C4-2B (cell line): ENCODE measurements at regions not wholly inside any gene's neighbourhood (a gene's known extent, or its start where the extent isn't known, plus 50 kb on each side); places are given as distances from the start of the nearest gene placed in this dataset.

Experiments
- ZFX ChIP-seq: fragments of 450-650 bp; IDR thresholded peaks from 2 replicates; pipeline ENCODE4 v1.6.1; 2017
- TF ChIP-seq, protein P1 (sequence below): fragments of 450-650 bp; conservative IDR thresholded peaks from 2 replicates; pipeline ENCODE4 v1.5.1; 2017; ENCODE audit warnings: mild to moderate bottlenecking

DNA sequence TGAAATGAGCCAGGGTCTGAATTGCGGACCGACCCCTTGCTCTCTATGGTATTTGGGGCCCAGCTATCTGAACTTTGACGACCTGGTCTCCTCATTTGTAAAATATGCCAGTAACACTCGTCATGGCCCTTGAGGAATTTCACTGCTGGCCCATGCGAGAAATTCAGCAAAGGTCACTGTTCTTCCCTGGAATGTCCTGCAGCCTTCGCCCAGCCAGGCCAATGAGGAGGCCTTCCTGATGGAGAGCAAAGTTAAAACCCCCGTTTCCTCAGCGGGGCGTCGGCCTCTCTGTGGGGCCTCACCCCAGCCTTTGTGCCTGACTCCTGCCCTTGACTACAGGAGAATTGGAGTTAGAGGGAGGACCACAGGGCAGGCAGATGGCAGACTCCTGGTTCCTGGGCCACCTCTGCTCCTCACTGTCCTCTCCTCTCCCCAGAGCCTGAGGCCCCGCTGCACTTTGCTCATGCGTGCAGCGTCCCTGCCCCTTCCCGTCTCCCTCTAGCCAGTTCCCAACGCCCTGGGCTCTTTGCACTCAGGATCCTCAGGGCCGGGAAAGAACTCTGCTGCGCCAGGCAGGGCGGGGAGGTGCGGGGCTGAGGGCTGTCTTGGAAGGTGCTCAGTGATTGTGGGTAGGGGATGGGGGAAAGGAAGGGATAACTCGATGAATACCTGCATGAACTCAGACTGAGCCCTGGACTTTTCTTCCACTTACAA, 257.0 kb upstream of the RAB6C start:
- TF ChIP-seq, protein P1, sequence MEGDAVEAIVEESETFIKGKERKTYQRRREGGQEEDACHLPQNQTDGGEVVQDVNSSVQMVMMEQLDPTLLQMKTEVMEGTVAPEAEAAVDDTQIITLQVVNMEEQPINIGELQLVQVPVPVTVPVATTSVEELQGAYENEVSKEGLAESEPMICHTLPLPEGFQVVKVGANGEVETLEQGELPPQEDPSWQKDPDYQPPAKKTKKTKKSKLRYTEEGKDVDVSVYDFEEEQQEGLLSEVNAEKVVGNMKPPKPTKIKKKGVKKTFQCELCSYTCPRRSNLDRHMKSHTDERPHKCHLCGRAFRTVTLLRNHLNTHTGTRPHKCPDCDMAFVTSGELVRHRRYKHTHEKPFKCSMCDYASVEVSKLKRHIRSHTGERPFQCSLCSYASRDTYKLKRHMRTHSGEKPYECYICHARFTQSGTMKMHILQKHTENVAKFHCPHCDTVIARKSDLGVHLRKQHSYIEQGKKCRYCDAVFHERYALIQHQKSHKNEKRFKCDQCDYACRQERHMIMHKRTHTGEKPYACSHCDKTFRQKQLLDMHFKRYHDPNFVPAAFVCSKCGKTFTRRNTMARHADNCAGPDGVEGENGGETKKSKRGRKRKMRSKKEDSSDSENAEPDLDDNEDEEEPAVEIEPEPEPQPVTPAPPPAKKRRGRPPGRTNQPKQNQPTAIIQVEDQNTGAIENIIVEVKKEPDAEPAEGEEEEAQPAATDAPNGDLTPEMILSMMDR = no peak
- no peak for TF ChIP-seq ZFX
